Umbilical cord (tissue), 1 donor: ENCODE measurements at regions not wholly inside any gene's neighbourhood (a gene's known extent, or its start where the extent isn't known, plus 50 kb on each side); places are given as distances from the start of the nearest gene placed in this dataset.

Experiments used
- DNase-seq: peaks from one replicate; pipeline ENCODE4 v3.0.0-alpha.2; 2015; ENCODE audit warnings: low spot score

GRCh38 chr2:211228559-211228958 lies 672.2 kb downstream of the CPS1 start:
- DNase-seq: no peak

- no peak for DNase-seq
These were observed 681.3 kb downstream of the CPS1 start for GRCh38 chr2:211237586-211238275.

- no peak for DNase-seq
These were observed 685.5 kb downstream of the CPS1 start for GRCh38 chr2:211241891-211242290.

DNA sequence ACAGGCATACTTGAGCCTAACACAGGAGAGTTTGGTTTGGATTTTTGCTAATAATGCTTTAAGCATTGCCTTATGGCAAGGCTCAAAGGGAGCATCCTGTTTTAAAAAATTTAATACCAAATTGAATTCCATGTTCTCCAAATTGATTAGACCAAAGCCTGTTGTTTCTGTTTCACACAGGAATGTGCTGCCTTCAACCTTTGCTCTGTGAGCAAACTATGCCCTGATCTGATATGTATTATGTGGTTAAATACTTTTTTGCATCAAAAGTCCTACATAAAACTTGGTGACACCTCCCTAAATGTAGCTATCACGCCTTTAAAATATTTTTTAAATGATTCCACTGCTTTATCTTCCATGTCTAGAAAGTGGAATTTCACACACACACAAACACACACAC lies 691.4 kb downstream of the CPS1 start:
- no peak for DNase-seq

- DNase-seq: no peak
These were observed 692.4 kb downstream of the CPS1 start for GRCh38 chr2:211248841-211249240.

- DNase-seq: no peak
These were observed 694.6 kb downstream of the CPS1 start for GRCh38 chr2:211251016-211251415.

- no peak for DNase-seq
These were observed 702.4 kb downstream of the CPS1 start for GRCh38 chr2:211258646-211259335.

DNA sequence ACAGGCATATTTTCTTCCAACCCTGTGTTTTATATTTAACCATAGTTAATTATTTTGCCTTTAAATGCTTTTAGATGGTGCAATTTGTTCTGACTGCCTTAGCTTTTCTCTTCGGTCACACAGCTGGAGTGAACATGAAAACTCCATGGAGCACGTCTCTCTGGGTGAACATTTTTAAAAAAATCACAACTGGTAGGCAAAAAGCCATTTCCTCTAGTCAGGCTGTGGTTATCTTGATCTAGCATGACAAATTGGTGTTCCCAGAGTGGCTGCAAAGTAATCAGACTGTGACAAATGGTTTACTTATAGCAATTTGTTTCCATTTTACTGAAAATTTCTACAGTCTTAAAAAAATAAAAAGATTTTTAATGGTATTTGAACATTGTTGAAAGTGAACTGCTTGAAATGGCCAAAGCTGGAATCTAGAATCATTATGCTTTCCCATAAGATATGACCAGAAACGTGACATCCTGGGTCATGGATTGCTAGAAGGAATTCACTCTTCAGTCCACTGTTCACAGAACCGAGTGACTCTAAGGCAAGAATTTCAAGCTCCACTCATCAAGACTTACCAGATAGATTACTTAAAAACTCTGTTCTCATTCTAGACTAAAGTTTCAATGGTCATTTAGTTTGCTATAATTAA lies 703.6 kb downstream of the CPS1 start:
- no peak for DNase-seq

DNA sequence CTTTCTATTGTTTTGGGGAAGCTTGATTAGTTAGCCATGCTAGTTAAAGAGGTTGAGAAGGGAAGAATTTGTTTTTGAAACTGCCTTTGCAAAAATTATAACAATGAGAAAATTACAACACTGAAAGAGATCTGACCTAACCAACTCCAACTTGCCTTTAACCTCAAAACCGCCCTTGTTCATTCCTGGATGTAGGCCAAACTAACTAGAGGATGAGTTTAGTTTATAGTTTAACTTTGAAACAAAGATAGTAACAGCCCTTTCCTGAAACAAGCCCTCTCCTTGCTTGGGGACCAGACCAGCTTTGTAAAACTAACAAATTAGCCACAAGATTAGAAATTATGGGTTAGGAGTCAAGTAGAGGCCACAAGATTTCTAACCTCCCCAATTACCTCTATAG lies 713.9 kb downstream of the CPS1 start:
- DNase-seq: no peak

DNA sequence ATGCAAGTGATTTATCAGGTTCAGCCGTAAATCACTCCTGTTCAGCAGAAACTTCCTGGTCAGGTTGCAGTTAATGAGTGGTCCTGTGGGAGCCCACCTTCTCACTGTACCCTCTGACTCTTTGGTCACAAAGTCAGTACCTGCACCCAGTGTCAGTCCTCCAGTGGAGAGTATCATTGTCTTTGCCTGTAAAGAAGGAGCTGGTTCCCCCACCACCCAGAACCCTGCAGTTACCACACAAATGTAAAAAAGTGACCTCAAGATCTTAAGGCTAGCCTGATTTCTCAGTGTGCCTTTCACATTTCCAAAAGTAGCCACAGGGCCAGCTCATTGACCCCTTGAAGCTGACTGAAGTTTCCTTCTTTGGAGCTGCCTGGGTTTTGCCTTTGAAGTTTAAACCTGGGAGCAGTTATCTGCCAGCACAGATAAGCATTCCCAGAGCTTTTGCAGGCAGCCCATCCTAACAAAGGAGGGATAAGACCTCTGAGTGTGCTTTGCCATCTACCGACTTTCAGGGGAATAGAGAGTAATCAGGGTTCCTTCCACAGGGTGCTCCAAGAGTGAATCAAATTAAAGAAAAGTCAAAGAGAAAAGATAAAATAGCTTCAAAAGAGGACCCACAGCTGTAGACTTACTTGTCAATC lies 725.2 kb downstream of the CPS1 start:
- peak; percentile 4 for DNase-seq

DNA sequence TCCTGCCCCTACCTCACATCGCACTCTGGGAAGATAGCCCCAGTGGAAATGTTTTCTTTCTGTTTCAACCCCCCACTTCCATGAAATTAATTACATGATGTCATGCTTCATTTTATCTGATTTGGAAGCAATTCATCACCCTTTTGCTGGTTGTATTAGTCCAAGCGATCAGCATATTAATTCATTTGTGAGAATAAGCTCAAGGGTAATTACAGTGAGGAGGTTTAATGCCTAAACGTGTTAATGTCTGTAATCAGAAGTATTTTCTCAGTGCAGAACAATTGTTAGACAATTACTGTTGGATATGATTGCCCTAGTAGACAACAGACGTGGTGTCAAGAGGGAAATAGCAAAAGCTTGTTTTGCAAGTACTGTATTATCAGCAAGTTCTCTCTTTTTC lies 746.3 kb downstream of the CPS1 start:
- no peak for DNase-seq

DNA sequence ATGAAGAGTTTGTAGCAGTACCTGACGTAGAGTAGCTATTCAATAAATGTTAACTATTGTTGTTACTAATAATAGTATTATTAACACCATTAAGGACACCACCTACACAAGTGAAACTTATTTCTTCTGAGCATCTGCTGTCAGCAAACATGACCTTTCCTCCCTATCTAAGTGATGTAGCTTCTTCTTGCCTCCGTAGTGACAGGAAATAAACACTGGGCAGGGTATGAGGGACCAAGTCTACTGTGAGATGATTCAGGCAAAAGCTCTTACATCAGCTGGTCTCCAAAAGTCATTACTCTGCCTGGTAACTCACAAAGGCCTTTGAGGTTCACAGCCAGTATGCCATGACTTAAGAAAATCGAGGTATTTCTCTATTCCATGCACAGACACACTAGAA lies 750.5 kb downstream of the CPS1 start:
- no peak for DNase-seq
